GM13977 (cell line): ENCODE measurements at regions not wholly inside any gene's neighbourhood (a gene's known extent, or its start where the extent isn't known, plus 50 kb on each side); places are given as distances from the start of the nearest gene placed in this dataset.

Experiments
- DNase-seq: peaks from one replicate; pipeline ENCODE4 v3.0.0; 2012; ENCODE audit warnings: low spot score
- in situ Hi-C: fragments of 300-500 bp; cut with MboI; formaldehyde crosslinking; loops from one replicate; pipeline ENCODE4 v1.12.0; 2022; ENCODE audit warnings: low sequenced_read_pairs, low pct_unique_long_range_greater_than_20kb, mixed read lengths, inconsistent platforms; ENCODE audit not compliant: unreplicated experiment
- TF ChIP-seq, protein P1 (sequence below): IDR thresholded peaks from 2 replicates; pipeline ENCODE4 v1.5.1; 2012; ENCODE audit warnings: mild to moderate bottlenecking, control low read depth; ENCODE audit not compliant: insufficient read depth; ENCODE audit errors: extremely low read depth, missing control alignments

DNA sequence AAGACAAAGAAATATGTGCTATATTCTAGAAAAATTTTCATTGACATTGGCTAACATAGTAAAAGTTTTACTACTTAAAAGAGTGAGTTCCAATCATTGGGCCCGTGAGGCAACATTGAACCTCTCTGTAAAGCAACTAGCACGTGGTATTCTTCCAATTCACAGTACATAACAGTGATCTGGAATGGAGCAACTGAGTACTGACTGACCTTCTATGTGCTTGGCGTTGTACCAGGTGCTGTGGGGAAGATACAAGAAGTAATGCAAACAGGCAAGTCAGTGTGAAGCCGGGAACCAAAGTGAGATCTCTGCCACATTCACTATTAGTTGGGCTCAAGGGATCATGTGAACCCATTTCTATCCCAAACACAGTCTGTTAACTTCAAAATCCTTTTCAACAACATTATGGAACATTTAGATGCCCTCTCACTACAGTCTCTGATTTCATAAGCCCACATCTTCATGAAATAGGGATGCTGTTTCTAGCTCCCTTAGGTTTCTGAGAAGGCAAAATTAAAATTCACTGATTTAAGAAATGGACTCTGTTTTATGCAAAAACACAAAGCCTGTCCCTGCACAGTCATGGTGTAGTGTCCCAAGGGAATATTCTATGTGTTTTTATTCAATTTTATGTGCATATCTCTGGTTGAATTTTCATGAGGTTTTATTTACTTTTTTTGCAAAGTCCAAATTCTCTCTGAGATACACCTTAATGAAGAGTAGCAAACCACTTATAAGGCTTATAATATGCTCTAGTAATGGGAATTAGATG is 61.8 kb upstream of the NCAM1 start:
- DNase-seq, result no peak
- TF ChIP-seq, protein P1, sequence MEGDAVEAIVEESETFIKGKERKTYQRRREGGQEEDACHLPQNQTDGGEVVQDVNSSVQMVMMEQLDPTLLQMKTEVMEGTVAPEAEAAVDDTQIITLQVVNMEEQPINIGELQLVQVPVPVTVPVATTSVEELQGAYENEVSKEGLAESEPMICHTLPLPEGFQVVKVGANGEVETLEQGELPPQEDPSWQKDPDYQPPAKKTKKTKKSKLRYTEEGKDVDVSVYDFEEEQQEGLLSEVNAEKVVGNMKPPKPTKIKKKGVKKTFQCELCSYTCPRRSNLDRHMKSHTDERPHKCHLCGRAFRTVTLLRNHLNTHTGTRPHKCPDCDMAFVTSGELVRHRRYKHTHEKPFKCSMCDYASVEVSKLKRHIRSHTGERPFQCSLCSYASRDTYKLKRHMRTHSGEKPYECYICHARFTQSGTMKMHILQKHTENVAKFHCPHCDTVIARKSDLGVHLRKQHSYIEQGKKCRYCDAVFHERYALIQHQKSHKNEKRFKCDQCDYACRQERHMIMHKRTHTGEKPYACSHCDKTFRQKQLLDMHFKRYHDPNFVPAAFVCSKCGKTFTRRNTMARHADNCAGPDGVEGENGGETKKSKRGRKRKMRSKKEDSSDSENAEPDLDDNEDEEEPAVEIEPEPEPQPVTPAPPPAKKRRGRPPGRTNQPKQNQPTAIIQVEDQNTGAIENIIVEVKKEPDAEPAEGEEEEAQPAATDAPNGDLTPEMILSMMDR, result no peak
- in situ Hi-C loops, result no loop called here

DNA sequence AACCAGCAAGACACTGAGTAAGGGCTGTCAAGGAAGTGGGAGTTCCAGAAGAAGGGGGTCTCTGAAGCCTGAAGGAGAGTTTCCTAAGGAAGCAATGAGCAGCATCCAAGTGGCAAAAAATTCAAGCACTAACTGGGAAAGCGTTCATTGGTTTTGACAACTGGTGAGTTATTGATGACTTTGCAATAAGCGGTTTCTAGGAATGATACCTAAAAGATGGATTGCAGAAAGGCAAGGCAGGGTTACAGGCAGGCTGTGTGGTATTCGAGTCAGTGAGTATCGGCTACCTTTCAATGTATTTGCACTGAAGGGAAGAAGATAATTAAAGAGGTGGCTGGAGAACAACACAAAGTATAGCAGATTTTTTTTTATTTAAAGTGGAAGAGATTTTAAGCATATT is 59.3 kb upstream of the NCAM1 start:
- TF ChIP-seq, protein P1, result no peak
- no peak for DNase-seq
- in situ Hi-C loops, result no loop called here

DNA sequence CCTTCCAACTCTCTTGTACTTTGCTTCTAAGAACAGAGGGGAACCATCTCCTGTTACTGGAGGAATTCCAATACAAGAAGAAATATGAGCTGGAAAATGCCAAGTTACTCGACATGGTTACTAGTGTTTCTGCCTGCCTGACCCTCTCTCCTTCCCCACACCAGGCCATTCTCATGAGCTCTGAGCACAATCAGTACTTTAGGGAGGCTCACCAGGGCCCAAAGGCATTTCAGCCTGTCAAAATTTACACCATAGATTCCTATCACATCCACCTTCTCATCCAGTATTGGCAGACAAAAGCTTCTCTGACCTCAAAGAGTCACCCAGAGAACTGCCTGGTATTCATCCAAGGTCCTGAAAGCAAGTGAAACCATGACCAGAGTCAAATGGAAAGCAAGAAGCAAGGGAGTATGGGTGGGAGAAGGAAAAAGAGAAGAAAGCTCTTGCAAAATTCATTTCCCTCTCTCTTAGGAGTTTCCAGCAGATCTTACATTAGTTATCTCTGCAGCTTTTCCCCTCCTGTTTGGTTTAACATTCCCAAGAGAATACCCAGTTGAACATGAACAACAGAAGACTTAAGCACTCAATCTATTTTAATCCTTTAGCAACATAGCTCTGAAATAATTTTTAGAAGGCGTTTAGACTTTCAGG is 58.7 kb upstream of the NCAM1 start:
- DNase-seq, result no peak
- TF ChIP-seq, protein P1, result no peak
- in situ Hi-C loops, result no loop called here

DNA sequence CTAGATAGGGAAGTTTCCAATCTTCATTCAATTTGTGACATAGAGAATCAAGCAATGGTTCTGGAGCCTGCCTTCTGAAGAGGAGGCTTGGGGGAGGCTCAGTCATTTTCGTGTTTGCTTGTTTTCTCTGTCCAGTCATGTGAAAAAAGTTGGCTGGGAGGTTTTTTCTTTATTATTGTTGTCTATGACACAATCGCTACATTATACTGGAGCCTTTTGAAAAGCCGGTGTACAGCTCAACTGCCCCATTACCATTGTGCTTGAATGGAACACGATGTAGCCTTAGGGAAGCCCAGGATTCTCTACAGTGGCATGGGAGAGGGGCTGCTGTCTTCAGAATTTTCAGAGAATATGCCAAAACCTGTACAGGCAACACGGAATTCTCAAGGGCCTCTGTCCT is 57.9 kb upstream of the NCAM1 start:
- TF ChIP-seq, protein P1, result no peak
- in situ Hi-C loops, result no loop called here
- no peak for DNase-seq

DNA sequence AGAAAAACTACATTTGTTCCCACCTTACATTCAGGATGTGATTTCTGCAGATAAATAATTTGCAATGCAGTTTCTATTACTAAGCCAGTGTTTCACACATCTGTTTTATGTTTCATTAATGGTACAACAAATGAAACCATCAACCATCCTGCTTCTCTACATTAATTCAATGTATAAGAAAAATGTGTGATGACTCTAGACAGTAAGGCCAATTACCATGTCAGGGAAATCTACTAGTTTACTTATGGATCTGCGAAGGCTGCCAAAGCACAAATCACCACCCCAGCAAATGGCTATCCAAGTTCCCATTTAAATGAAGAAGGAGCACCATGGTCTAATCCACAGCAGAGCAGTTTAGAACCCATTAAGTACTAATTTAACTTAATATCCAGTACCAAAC is 50.1 kb upstream of the NCAM1 start:
- no peak for DNase-seq
- in situ Hi-C loops, result no loop called here

More for the DNA sequence above, 50.1 kb upstream of the NCAM1 start:
- TF ChIP-seq, protein P1, result no peak
